Vagina (tissue), 2 donors: ENCODE measurements at regions not wholly inside any gene's neighbourhood (a gene's known extent, or its start where the extent isn't known, plus 50 kb on each side); places are given as distances from the start of the nearest gene placed in this dataset.

Experiments used
- POLR2A ChIP-seq, 2 donors: fragments of 450-650 bp; IDR thresholded peaks; one replicate each; pipeline ENCODE4 v1.6.1; 2017; ENCODE audit warnings: antibody characterized with exemption in 2 of 2, mild to moderate bottlenecking in 2 of 2, moderate library complexity in 2 of 2
- POLR2AphosphoS5 ChIP-seq, 2 donors: sonication (generic); formaldehyde crosslinking; IDR thresholded peaks; one replicate each; pipeline ENCODE4 v1.9.0; 2017; ENCODE audit warnings: antibody characterized with exemption in 2 of 2, mild to moderate bottlenecking in 2 of 2, low read depth in 1 of 2; ENCODE audit not compliant: insufficient read depth in 1 of 2
- TF ChIP-seq, protein P1 (sequence below), 3 experiments: fragments of 450-650 bp in 2 of 3; fragments of 200-600 bp in 1 of 3; sonication (generic) in 1 of 3; IDR thresholded peaks; one replicate each; pipeline ENCODE4 v1.5.1; 2017 to 2019; ENCODE audit warnings: antibody characterized with exemption in 3 of 3, mild to moderate bottlenecking in 2 of 3, moderate library complexity in 2 of 3

- TF ChIP-seq, protein P1, sequence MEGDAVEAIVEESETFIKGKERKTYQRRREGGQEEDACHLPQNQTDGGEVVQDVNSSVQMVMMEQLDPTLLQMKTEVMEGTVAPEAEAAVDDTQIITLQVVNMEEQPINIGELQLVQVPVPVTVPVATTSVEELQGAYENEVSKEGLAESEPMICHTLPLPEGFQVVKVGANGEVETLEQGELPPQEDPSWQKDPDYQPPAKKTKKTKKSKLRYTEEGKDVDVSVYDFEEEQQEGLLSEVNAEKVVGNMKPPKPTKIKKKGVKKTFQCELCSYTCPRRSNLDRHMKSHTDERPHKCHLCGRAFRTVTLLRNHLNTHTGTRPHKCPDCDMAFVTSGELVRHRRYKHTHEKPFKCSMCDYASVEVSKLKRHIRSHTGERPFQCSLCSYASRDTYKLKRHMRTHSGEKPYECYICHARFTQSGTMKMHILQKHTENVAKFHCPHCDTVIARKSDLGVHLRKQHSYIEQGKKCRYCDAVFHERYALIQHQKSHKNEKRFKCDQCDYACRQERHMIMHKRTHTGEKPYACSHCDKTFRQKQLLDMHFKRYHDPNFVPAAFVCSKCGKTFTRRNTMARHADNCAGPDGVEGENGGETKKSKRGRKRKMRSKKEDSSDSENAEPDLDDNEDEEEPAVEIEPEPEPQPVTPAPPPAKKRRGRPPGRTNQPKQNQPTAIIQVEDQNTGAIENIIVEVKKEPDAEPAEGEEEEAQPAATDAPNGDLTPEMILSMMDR (IDR thresholded peaks at IDR 0.05): no peak
- no peak for TF ChIP-seq POLR2A (IDR thresholded peaks at IDR 0.05)
- no peak for TF ChIP-seq POLR2AphosphoS5 (IDR thresholded peaks at IDR 0.05; ENCODE audit: insufficient read depth in 1 of 2, low read depth in 1 of 2)
Observed at GRCh38 chr20:7722564-7722963, 217.7 kb downstream of the HAO1 start.
